H1 (cell line): ENCODE measurements at regions not wholly inside any gene's neighbourhood (a gene's known extent, or its start where the extent isn't known, plus 50 kb on each side); places are given as distances from the start of the nearest gene placed in this dataset.

Experiments
- CTCF ChIA-PET: fragments of 300-600 bp; sonication (Branson Sonifier 250); formaldehyde crosslinking; loops from one replicate; lab custom pipeline; 2021; ENCODE audit not compliant: partially characterized antibody; lab: Charles Lee
- POLR2A ChIA-PET: fragments of 300-600 bp; sonication (Branson Sonifier 250); formaldehyde crosslinking; loops from one replicate; lab custom pipeline; 2021; ENCODE audit warnings: inconsistent platforms; ENCODE audit not compliant: partially characterized antibody; lab: Charles Lee
- DNase-seq, 2 experiments: peaks; one replicate each; pipeline versions ENCODE4 v3.0.0 to v3.0.0-alpha.2; 2010 to 2022; ENCODE audit warnings: low spot score in 2 of 2, low read depth in 1 of 2, mixed read lengths in 1 of 2
- FAIRE-seq: peaks from 2 replicates; lab custom pipeline; 2011; peaks lifted over from hg19 to GRCh38; lab: Jason Lieb, UNC
- H2AFZ ChIP-seq: 2 replicates; pipeline ENCODE4 v1.8.1; 2012; ENCODE audit warnings: low read length, inconsistent platforms
- H2AK5ac ChIP-seq: 2 replicates; pipeline ENCODE4 v1.6.1; 2013; ENCODE audit warnings: low read depth, low read length
- H2BK120ac ChIP-seq: replicated peaks from 2 replicates; pipeline ENCODE3; 2013; ENCODE audit warnings: low read depth, low read length, inconsistent platforms
- H2BK12ac ChIP-seq: 2 replicates; pipeline ENCODE4 v1.6.1; 2013; ENCODE audit warnings: low read depth, low read length
- H2BK15ac ChIP-seq: 2 replicates; pipeline ENCODE4 v1.6.1; 2013; ENCODE audit warnings: low read length
- H2BK20ac ChIP-seq: 2 replicates; pipeline ENCODE4 v1.6.1; 2013; ENCODE audit warnings: low read length
- H2BK5ac ChIP-seq: 2 replicates; pipeline ENCODE4 v1.6.1; 2013; ENCODE audit warnings: low read depth, low read length
- H3K14ac ChIP-seq: 2 replicates; pipeline ENCODE4 v1.6.1; 2013; ENCODE audit warnings: inconsistent platforms; ENCODE audit not compliant: insufficient read length
- H3K18ac ChIP-seq: 2 replicates; pipeline ENCODE4 v1.6.1; 2013; ENCODE audit warnings: low read length; ENCODE audit errors: extremely low read depth
- H3K23ac ChIP-seq: 2 replicates; pipeline ENCODE4 v1.6.1; 2013; ENCODE audit warnings: inconsistent platforms; ENCODE audit not compliant: insufficient read length
- H3K23me2 ChIP-seq: 2 replicates; pipeline ENCODE4 v1.6.1; 2013; ENCODE audit warnings: low read depth, low read length
- H3K27ac ChIP-seq: 2 replicates; pipeline ENCODE4 v1.6.1; 2011; ENCODE audit warnings: low read depth, low read length, inconsistent platforms
- H3K27me3 ChIP-seq, 4 experiments: replicated peaks in 1 of 4; 1 replicate in 1 of 4; 2 replicates in 3 of 4; pipeline versions ENCODE4 v1.6.1 to v1.8.1; 2011 to 2013; ENCODE audit warnings: low read length in 3 of 4, mild to moderate bottlenecking in 3 of 4, inconsistent platforms in 2 of 4, mixed read lengths in 2 of 4, moderate library complexity in 1 of 4; ENCODE audit not compliant: control insufficient read depth in 3 of 4, insufficient read depth in 3 of 4; ENCODE audit errors: extremely low read depth in 1 of 4
- H3K36me3 ChIP-seq, 4 experiments: 2 replicates each; pipeline versions ENCODE4 v1.6.1 to v1.8.1; 2011 to 2013; ENCODE audit warnings: mild to moderate bottlenecking in 4 of 4, low read length in 3 of 4, moderate library complexity in 2 of 4, control low read depth in 1 of 4, inconsistent platforms in 1 of 4; ENCODE audit not compliant: insufficient read depth in 4 of 4, control insufficient read depth in 2 of 4
- H3K4ac ChIP-seq: replicated peaks from 2 replicates; pipeline ENCODE3; 2013; ENCODE audit warnings: low read length, low read depth, mixed read lengths, inconsistent platforms; ENCODE audit not compliant: insufficient read length
- H3K4me1 ChIP-seq, 4 experiments: replicated peaks in 1 of 4; 1 replicate in 1 of 4; 2 replicates in 3 of 4; pipeline versions ENCODE4 v1.6.1 to v1.8.1; 2011 to 2013; ENCODE audit warnings: low read length in 3 of 4, inconsistent platforms in 2 of 4, mixed read lengths in 1 of 4; ENCODE audit not compliant: insufficient read depth in 4 of 4, control insufficient read depth in 3 of 4
- H3K4me2 ChIP-seq, 2 experiments: 2 replicates each; pipeline versions ENCODE4 v1.6.1 to v1.8.1; 2011 to 2013; ENCODE audit warnings: low read depth in 2 of 2, low read length in 2 of 2, control low read depth in 1 of 2, inconsistent platforms in 1 of 2, mild to moderate bottlenecking in 1 of 2; ENCODE audit not compliant: insufficient read depth in 1 of 2
- H3K4me3 ChIP-seq, 4 experiments: fragments of 200-600, 300-600 bp in 1 of 4; sonication (generic), shearing (Covaris generic), sonication (Bioruptor Twin) in 1 of 4; 2 replicates each; pipeline versions ENCODE4 v1.5.1 to v1.8.1; 2011 to 2016; ENCODE audit warnings: low read length in 4 of 4, low read depth in 3 of 4, control low read depth in 2 of 4, inconsistent platforms in 2 of 4, mild to moderate bottlenecking in 2 of 4, mixed read lengths in 1 of 4, moderate library complexity in 1 of 4; ENCODE audit not compliant: insufficient read depth in 2 of 4; ENCODE audit errors: extremely low read depth in 1 of 4
- H3K56ac ChIP-seq: replicated peaks from 2 replicates; pipeline ENCODE3; 2013; ENCODE audit warnings: low read depth, mild to moderate bottlenecking, mixed read lengths, low read length, inconsistent platforms; ENCODE audit not compliant: insufficient read length
- H3K79me1 ChIP-seq: 2 replicates; pipeline ENCODE4 v1.6.1; 2013; ENCODE audit warnings: low read depth, low read length, control low read depth
- H3K79me2 ChIP-seq, 2 experiments: 2 replicates each; pipeline versions ENCODE4 v1.6.1 to v1.8.1; 2012 to 2013; ENCODE audit warnings: low read length in 2 of 2, mild to moderate bottlenecking in 2 of 2, inconsistent platforms in 1 of 2; ENCODE audit not compliant: insufficient read depth in 2 of 2, control insufficient read depth in 1 of 2
- H3K9ac ChIP-seq, 4 experiments: replicated peaks in 1 of 4; 1 replicate in 1 of 4; 2 replicates in 3 of 4; pipeline versions ENCODE4 v1.6.1 to v1.8.1; 2011 to 2013; ENCODE audit warnings: low read depth in 3 of 4, low read length in 3 of 4, control low read depth in 2 of 4, mild to moderate bottlenecking in 2 of 4, moderate library complexity in 2 of 4, inconsistent platforms in 1 of 4; ENCODE audit errors: extremely low read depth in 1 of 4
- H3K9me3 ChIP-seq, 2 experiments: 2 replicates each; pipeline versions ENCODE4 v1.6.1 to v1.8.1; 2012 to 2013; ENCODE audit warnings: mild to moderate bottlenecking in 2 of 2, moderate library complexity in 2 of 2, control low read depth in 1 of 2, inconsistent platforms in 1 of 2, low read depth in 1 of 2, low read length in 1 of 2, mixed read lengths in 1 of 2; ENCODE audit not compliant: insufficient read depth in 2 of 2
- H4K20me1 ChIP-seq, 2 experiments: replicated peaks in 1 of 2; 2 replicates each; pipeline versions ENCODE3 to v1.8.1; 2011 to 2013; ENCODE audit warnings: inconsistent platforms in 2 of 2, low read length in 2 of 2, mild to moderate bottlenecking in 1 of 2; ENCODE audit not compliant: insufficient read depth in 2 of 2, control insufficient read depth in 1 of 2
- H4K5ac ChIP-seq: 2 replicates; pipeline ENCODE4 v1.6.1; 2013; ENCODE audit warnings: low read length, low read depth, mixed read lengths, inconsistent platforms; ENCODE audit not compliant: insufficient read length
- H4K8ac ChIP-seq: 2 replicates; pipeline ENCODE4 v1.8.0; 2013; ENCODE audit warnings: mild to moderate bottlenecking, moderate library complexity, low read length, inconsistent platforms; ENCODE audit not compliant: insufficient read depth; ENCODE audit errors: extremely low read depth
- H4K91ac ChIP-seq: replicated peaks from 2 replicates; pipeline ENCODE3; 2013; ENCODE audit warnings: low read length, mixed read lengths, inconsistent platforms; ENCODE audit not compliant: insufficient read length
- BRCA1 ChIP-seq: IDR thresholded peaks from 2 replicates; pipeline ENCODE4 v1.6.1; 2012; ENCODE audit warnings: low read depth, low read length, improper control_type of control experiment
- CEBPB ChIP-seq: IDR thresholded peaks from 2 replicates; pipeline ENCODE4 v1.6.1; 2012; ENCODE audit warnings: low read depth, low read length
- CREB1 ChIP-seq: IDR thresholded peaks from 2 replicates; pipeline ENCODE4 v1.6.1; 2012; ENCODE audit warnings: inconsistent platforms
- JUN ChIP-seq: IDR thresholded peaks from 2 replicates; pipeline ENCODE4 v1.6.1; 2011; ENCODE audit warnings: low read depth, mild to moderate bottlenecking, improper control_type of control experiment, low read length
- KDM4A ChIP-seq: IDR thresholded peaks from one replicate; pipeline ENCODE4 v1.7.1; 2012; ENCODE audit warnings: low read depth, mild to moderate bottlenecking, moderate library complexity, low read length, inconsistent platforms; ENCODE audit not compliant: severe bottlenecking
- KDM5A ChIP-seq: fragments of 200-600 bp; IDR thresholded peaks from 2 replicates; pipeline ENCODE4 v1.7.1; 2012; ENCODE audit warnings: mild to moderate bottlenecking, low read length, inconsistent platforms, mixed read lengths
- SIRT6 ChIP-seq: IDR thresholded peaks from one replicate; pipeline ENCODE4 v1.7.1; 2012; ENCODE audit warnings: low read length, inconsistent platforms
- SP1 ChIP-seq: IDR thresholded peaks from 2 replicates; pipeline ENCODE4 v1.6.1; 2011; ENCODE audit warnings: low read depth, low read length
- TBP ChIP-seq: IDR thresholded peaks from 2 replicates; pipeline ENCODE4 v1.6.1; 2011; ENCODE audit warnings: low read depth, low read length, improper control_type of control experiment
- USF2 ChIP-seq: IDR thresholded peaks from 2 replicates; pipeline ENCODE4 v1.6.1; 2011; ENCODE audit warnings: low read length, improper control_type of control experiment
- WGBS, 2 experiments: shearing (Covaris generic) in 1 of 2; methylation state at CpG; one replicate each; pipeline versions ENCODE4 v1.1.6 to v1.1.7; 2013 to 2015; ENCODE audit warnings: low lambda C conversion rate in 2 of 2, mixed read lengths in 2 of 2, inconsistent platforms in 1 of 2, low coverage in 1 of 2, missing lambda C conversion rate in 1 of 2; ENCODE audit not compliant: insufficient replicate concordance in 2 of 2, insufficient coverage in 1 of 2, insufficient read length in 1 of 2; ENCODE audit errors: extremely low coverage in 1 of 2, missing lambda C conversion rate in 1 of 2; 5-methylcytosine and 5-hydroxymethylcytosine counted together

DNA sequence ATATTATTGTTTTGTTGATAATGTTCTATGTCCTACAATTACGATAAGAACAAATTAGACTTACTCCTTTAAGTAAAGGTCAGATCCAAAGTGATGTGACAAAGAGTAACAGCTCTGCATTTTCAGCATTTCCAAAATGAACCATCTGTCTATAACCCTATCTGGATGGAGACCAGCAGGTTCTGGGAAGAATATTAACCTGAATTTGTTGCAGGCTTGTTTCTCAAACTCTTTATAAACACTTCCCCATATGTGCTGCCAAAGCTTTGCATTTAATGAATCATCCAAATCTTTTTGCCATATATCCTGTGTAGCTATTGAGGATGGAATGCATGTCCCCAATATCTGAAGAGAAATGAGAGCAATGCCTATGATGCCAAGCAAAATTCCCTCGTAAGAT is 198.9 kb upstream of the SLC27A6 start:
- no peak overlapping the region for H3K27ac ChIP-seq
- H3K4me1 ChIP-seq: no peaks in the 10 kb centered on the region
- no peak overlapping the region for H3K14ac ChIP-seq
- no peaks in the 10 kb centered on the region for H3K9me3 ChIP-seq
- DNase-seq: no peak
- no peaks in the 10 kb centered on the region for H3K79me1 ChIP-seq
- CTCF ChIA-PET: no interaction called here
- H2BK15ac ChIP-seq: no peak overlapping the region
- H3K4me3 ChIP-seq: no peak overlapping the region
- no peak overlapping the region for H4K91ac ChIP-seq
- no peak overlapping the region for H2BK20ac ChIP-seq
- WGBS, 2 experiments: 87% methylated on average over 2 of the region's 2 CpGs; no CpG with 5 or more reads in 1 of the 2 experiments
- no peak overlapping the region for H3K9ac ChIP-seq
- no peaks in the 10 kb centered on the region for H3K36me3 ChIP-seq
- H3K23me2 ChIP-seq: peaks cover 2% of the 10 kb centered on the region; the same call in 1 of the 2 replicates
- no peak overlapping the region for H2BK120ac ChIP-seq
- H3K18ac ChIP-seq: no peak overlapping the region
- no peak overlapping the region for H2AK5ac ChIP-seq
- H4K5ac ChIP-seq: no peak overlapping the region
- POLR2A ChIA-PET: no interaction called here
- H2BK12ac ChIP-seq: no peak overlapping the region
- FAIRE-seq: no peak
- no peak overlapping the region for H4K8ac ChIP-seq
- H3K27me3 ChIP-seq: no peaks in the 10 kb centered on the region
- no peaks in the 10 kb centered on the region for H4K20me1 ChIP-seq
- no peak overlapping the region for H3K4me2 ChIP-seq
- no peak overlapping the region for H2AFZ ChIP-seq
- no peak overlapping the region for H2BK5ac ChIP-seq
- H3K79me2 ChIP-seq: no peaks in the 10 kb centered on the region
- no peak overlapping the region for H3K4ac ChIP-seq
- no peak overlapping the region for H3K23ac ChIP-seq
- H3K56ac ChIP-seq: no peak overlapping the region
- TF ChIP-seq SIRT6: no peak
- no peak for TF ChIP-seq USF2
- TF ChIP-seq BRCA1: no peak
- TF ChIP-seq CEBPB: no peak
- no peak for TF ChIP-seq SP1
- no peak for TF ChIP-seq KDM5A
- no peak for TF ChIP-seq TBP
- TF ChIP-seq CREB1: no peak
- no peak for TF ChIP-seq JUN
- TF ChIP-seq KDM4A: no peak
